Activated CD4-positive, alpha-beta T cell treated with anti-CD3 and anti-CD28 coated beads for 36 hours (primary cell): ENCODE measurements at regions not wholly inside any gene's neighbourhood (a gene's known extent, or its start where the extent isn't known, plus 50 kb on each side); places are given as distances from the start of the nearest gene placed in this dataset.

ENCODE experiments used
- ATAC-seq: fragments of 200-7000 bp; cut with Tn5 transposase; one replicate; pipeline ENCODE4 v1.10.0; 2021; ENCODE audit warnings: mild to moderate bottlenecking, moderate library complexity
- CTCF ChIA-PET: fragments of 350-600 bp; sonication (Branson Sonifier 250); formaldehyde crosslinking; loops from one replicate; lab custom pipeline; 2021; ENCODE audit warnings: antibody characterized with exemption; lab: Charles Lee
- POLR2A ChIA-PET: fragments of 350-600 bp; sonication (Branson Sonifier 250); formaldehyde crosslinking; loops from one replicate; lab custom pipeline; 2021; ENCODE audit warnings: antibody characterized with exemption, inconsistent platforms; lab: Charles Lee
- DNase-seq: peaks from one replicate; pipeline ENCODE4 v3.0.0-alpha.2; 2020
- H3K27ac Mint-ChIP-seq: one replicate; pipeline ENCODE4 v1.8.0; 2021; ENCODE audit warnings: mixed read lengths
- H3K27me3 Mint-ChIP-seq: one replicate; pipeline ENCODE4 v1.8.0; 2021; ENCODE audit warnings: mixed read lengths
- H3K36me3 Mint-ChIP-seq: one replicate; pipeline ENCODE4 v1.8.0; 2021; ENCODE audit warnings: low read depth, mixed read lengths
- H3K4me1 Mint-ChIP-seq: one replicate; pipeline ENCODE4 v1.8.0; 2021; ENCODE audit warnings: mixed read lengths
- H3K4me3 Mint-ChIP-seq: one replicate; pipeline ENCODE4 v1.8.0; 2021; ENCODE audit warnings: mild to moderate bottlenecking, moderate library complexity, mixed read lengths
- H3K9me3 Mint-ChIP-seq: one replicate; pipeline ENCODE4 v1.8.0; 2021; ENCODE audit warnings: low read depth, mixed read lengths
- intact Hi-C, 2 experiments: fragments of 100-400 bp; cut with DNase I in 1 of 2; cut with micrococcal nuclease in 1 of 2; formaldehyde crosslinking; loops; one replicate each; pipeline versions ENCODE4 v1.14.2 to v1.15.1; 2022 to 2024; cut with DNase I, micrococcal nuclease

DNA sequence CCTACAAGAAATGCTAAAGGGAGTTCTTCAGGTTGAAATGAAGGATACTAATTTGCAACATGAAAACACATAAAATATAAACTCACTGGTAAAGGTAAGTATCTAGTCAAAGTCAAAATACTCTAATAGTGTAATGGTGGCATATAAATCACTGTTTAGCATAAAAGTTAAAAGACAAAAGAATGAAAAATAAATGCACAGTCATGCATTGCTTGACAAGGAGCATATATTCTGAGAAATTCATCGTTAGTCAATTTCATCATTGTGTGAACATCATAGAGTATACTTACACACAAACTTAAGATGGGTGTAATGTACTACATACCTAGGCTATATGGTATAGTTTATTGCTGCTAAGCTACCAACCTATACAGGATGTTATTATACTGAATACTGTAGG, 194.4 kb upstream of the PDE5A start:
- ChIA-PET POLR2A (no interaction called here), CTCF (no interaction called here)
- H3K9me3 Mint-ChIP-seq, result no peaks in the 10 kb centered on the region
- ATAC-seq, result no peak
- peaks cover 2% of the 10 kb centered on the region for H3K27me3 Mint-ChIP-seq
- H3K4me1 Mint-ChIP-seq, result no peaks in the 10 kb centered on the region
- no peak overlapping the region for H3K4me3 Mint-ChIP-seq
- intact Hi-C loops, result no loop called here
- no peak overlapping the region for H3K27ac Mint-ChIP-seq
- H3K36me3 Mint-ChIP-seq, result no peaks in the 10 kb centered on the region
- no peak for DNase-seq

DNA sequence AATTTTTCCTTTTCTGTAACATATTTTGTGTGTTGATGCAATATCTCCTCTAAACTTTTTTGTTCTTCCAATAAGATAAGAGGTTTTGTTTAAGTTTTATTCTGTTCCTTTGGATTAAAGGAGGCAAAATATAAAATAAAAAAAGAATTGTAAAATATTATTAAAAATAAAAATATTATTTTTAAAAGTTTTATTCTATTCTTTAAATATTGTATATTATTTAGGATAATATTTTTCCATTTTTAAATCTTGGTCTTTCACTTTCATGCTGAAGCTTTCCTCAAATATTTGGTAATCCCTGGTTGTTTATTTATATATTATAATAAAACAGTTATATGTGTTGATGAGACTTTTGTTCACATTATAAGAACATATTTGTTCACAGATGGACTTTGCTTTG, 187.9 kb upstream of the PDE5A start:
- peaks cover 2% of the 10 kb centered on the region for H3K27me3 Mint-ChIP-seq
- H3K4me3 Mint-ChIP-seq, result no peak overlapping the region
- H3K36me3 Mint-ChIP-seq, result no peaks in the 10 kb centered on the region
- peaks cover 7% of the 10 kb centered on the region for H3K9me3 Mint-ChIP-seq
- DNase-seq (no peak), ATAC-seq (no peak)
- ChIA-PET CTCF (no interaction called here), POLR2A (no interaction called here)
- intact Hi-C loops, result no loop called here
- H3K27ac Mint-ChIP-seq, result no peak overlapping the region
- no peaks in the 10 kb centered on the region for H3K4me1 Mint-ChIP-seq

DNA sequence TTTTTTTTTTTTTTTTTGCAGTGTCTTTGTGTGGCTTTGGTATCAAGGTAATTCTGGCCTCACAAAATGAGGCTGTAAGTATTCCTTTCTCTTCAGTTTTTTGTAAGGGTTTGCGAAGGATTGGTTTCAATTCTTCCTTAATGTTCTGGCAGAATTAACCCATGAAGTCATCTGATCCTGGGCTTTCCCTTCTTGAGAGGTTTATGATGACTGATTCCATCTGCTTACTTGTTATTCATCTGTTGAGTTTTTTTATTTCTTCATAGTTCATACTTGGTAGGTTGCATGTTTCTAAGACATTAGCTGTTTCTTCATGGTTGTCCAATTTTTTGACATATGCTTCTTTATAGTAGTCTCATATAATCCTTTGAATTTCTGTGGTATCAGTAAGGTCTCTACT, 181.4 kb upstream of the PDE5A start:
- CTCF ChIA-PET, result no interaction called here
- Mint-ChIP-seq H3K9me3 (peaks cover 7% of the 10 kb centered on the region), H3K36me3 (no peaks in the 10 kb centered on the region), H3K4me1 (no peaks in the 10 kb centered on the region), H3K4me3 (no peak overlapping the region), H3K27ac (no peak overlapping the region), H3K27me3 (peaks cover 3% of the 10 kb centered on the region)
- POLR2A ChIA-PET, result no interaction called here
- ATAC-seq, result no peak
- intact Hi-C loops, result no loop called here
- DNase-seq, result no peak

- ChIA-PET POLR2A (no interaction called here), CTCF (no interaction called here)
- no peaks in the 10 kb centered on the region for H3K4me1 Mint-ChIP-seq
- no peak overlapping the region for H3K27ac Mint-ChIP-seq
- peaks cover 4% of the 10 kb centered on the region for H3K27me3 Mint-ChIP-seq
- H3K9me3 Mint-ChIP-seq, result no peaks in the 10 kb centered on the region
- DNase-seq (no peak), ATAC-seq (no peak)
- no peaks in the 10 kb centered on the region for H3K36me3 Mint-ChIP-seq
- intact Hi-C loops, result no loop called here
- H3K4me3 Mint-ChIP-seq, result no peak overlapping the region
These were observed 175.8 kb upstream of the PDE5A start for GRCh38 chr4:119804404-119804803.

- ATAC-seq (no peak), DNase-seq (no peak)
- no peak overlapping the region for H3K4me3 Mint-ChIP-seq
- no peaks in the 10 kb centered on the region for H3K36me3 Mint-ChIP-seq
- H3K27ac Mint-ChIP-seq, result no peak overlapping the region
- intact Hi-C loops, result no loop called here
- POLR2A ChIA-PET, result no interaction called here
- CTCF ChIA-PET, result no interaction called here
- peaks cover 11% of the 10 kb centered on the region for H3K27me3 Mint-ChIP-seq
- no peaks in the 10 kb centered on the region for H3K9me3 Mint-ChIP-seq
- H3K4me1 Mint-ChIP-seq, result no peaks in the 10 kb centered on the region
These were observed 168.8 kb upstream of the PDE5A start for GRCh38 chr4:119797238-119797894.

GRCh38 chr4:119795986-119796578, 167.5 kb upstream of the PDE5A start:
- no peak overlapping the region for H3K27ac Mint-ChIP-seq
- POLR2A ChIA-PET, result no interaction called here
- CTCF ChIA-PET, result no interaction called here
- no peak overlapping the region for H3K4me3 Mint-ChIP-seq
- no peaks in the 10 kb centered on the region for H3K4me1 Mint-ChIP-seq
- no peak for DNase-seq
- peaks cover 11% of the 10 kb centered on the region for H3K27me3 Mint-ChIP-seq
- ATAC-seq, result no peak
- intact Hi-C loops, result no loop called here
- H3K9me3 Mint-ChIP-seq, result no peaks in the 10 kb centered on the region
- no peaks in the 10 kb centered on the region for H3K36me3 Mint-ChIP-seq

- no peaks in the 10 kb centered on the region for H3K4me1 Mint-ChIP-seq
- H3K27ac Mint-ChIP-seq, result no peak overlapping the region
- no peaks in the 10 kb centered on the region for H3K36me3 Mint-ChIP-seq
- H3K27me3 Mint-ChIP-seq, result peaks cover 12% of the 10 kb centered on the region
- ChIA-PET POLR2A (no interaction called here), CTCF (no interaction called here)
- no peak for ATAC-seq
- no peak for DNase-seq
- intact Hi-C loops, result no loop called here
- H3K9me3 Mint-ChIP-seq, result no peaks in the 10 kb centered on the region
- H3K4me3 Mint-ChIP-seq, result no peak overlapping the region
These were observed 166.1 kb upstream of the PDE5A start for GRCh38 chr4:119794681-119795080.

GRCh38 chr4:119794113-119794512, 165.5 kb upstream of the PDE5A start:
- Mint-ChIP-seq H3K4me1 (no peaks in the 10 kb centered on the region), H3K4me3 (no peak overlapping the region), H3K27ac (no peak overlapping the region), H3K27me3 (peaks cover 12% of the 10 kb centered on the region), H3K9me3 (no peaks in the 10 kb centered on the region), H3K36me3 (no peaks in the 10 kb centered on the region)
- POLR2A ChIA-PET, result no interaction called here
- ATAC-seq (no peak), DNase-seq (no peak)
- CTCF ChIA-PET, result interaction anchor here (0.7 kb wide), 1 partner anchor 31 kb away, joined by 3 read pairs; no protein-coding TSS in a partner anchor
- intact Hi-C loops, result no loop called here

- intact Hi-C loops, result no loop called here
- no peaks in the 10 kb centered on the region for H3K36me3 Mint-ChIP-seq
- ATAC-seq (no peak), DNase-seq (no peak)
- H3K27me3 Mint-ChIP-seq, result peaks cover 6% of the 10 kb centered on the region
- H3K9me3 Mint-ChIP-seq, result no peaks in the 10 kb centered on the region
- POLR2A ChIA-PET, result no interaction called here
- CTCF ChIA-PET, result interaction anchor here (0.6 kb wide), 1 partner anchor 154 kb away, joined by 3 read pairs; no protein-coding TSS in a partner anchor
- H3K4me1 Mint-ChIP-seq, result no peaks in the 10 kb centered on the region
- no peak overlapping the region for H3K27ac Mint-ChIP-seq
- H3K4me3 Mint-ChIP-seq, result no peak overlapping the region
These were observed 160.0 kb upstream of the PDE5A start for GRCh38 chr4:119788349-119789266.

DNA sequence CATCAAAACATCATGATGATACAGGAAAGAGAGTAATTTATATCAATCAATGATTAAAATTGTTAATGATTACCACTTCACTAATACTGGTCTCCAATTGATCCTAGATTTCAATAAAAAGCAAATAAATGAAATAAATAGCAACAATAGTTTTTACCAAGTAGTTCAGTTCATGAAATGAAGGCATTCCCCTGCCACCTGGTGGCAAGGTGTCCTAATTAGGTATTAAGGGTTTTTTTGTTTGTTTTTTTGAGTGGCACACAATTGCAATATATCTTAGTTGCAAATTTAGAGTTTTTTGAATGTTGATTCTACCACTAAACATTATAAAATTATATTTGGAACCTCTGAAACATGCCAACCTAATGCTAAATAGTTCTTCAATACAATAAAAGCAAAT, 157.4 kb upstream of the PDE5A start:
- H3K4me3 Mint-ChIP-seq, result no peak overlapping the region
- POLR2A ChIA-PET, result no interaction called here
- CTCF ChIA-PET, result no interaction called here
- ATAC-seq (no peak), DNase-seq (peak; percentile 7)
- intact Hi-C loops, result loop anchor here in 1 of 2 experiments (2.0 kb wide), 1 partner anchor 157 kb away; the partner anchor contains the start of gene PDE5A
- no peaks in the 10 kb centered on the region for H3K4me1 Mint-ChIP-seq
- H3K27me3 Mint-ChIP-seq, result peaks cover 4% of the 10 kb centered on the region
- no peaks in the 10 kb centered on the region for H3K9me3 Mint-ChIP-seq
- H3K27ac Mint-ChIP-seq, result no peak overlapping the region
- H3K36me3 Mint-ChIP-seq, result no peaks in the 10 kb centered on the region

DNA sequence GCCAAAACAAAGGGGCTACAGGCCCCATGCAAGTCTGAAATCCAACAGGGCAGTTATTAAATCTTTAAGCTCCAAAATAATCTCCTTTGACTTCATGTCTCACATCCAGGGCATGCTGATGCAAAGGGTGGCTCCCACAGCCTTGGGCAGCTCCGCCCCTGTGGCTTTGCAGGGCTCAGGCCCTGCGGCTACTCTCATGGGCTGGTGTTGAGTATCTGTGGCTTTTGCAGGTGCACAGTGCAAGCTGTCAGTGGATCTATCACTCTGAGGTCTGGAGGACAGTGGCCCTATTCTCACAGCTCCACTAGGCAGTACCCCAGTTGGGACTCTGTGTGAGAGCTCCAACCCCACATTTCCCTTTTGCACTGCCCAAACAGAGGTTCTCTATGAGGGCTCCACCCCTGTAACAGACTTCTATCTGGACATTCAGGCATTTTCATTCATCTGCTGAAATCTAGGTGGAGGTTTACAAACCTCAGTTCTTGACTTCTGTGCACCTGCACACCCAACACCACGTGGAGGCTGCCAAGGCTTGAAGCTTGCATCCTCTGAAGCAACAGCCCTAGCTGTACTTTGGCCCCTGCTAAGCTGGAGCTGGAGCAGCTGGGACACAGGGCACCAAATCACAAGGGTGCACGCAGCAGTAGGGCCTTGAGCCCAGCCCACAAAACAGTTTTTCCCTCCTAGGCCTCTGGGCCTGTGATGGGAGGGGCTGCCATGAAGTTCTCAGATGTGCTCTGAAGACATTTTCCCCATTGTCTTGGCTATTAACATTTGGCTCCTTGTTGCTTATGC, 154.8 kb upstream of the PDE5A start:
- Mint-ChIP-seq H3K36me3 (no peaks in the 10 kb centered on the region), H3K4me1 (no peaks in the 10 kb centered on the region), H3K4me3 (no peak overlapping the region), H3K27ac (no peak overlapping the region), H3K27me3 (peaks cover 4% of the 10 kb centered on the region), H3K9me3 (no peaks in the 10 kb centered on the region)
- intact Hi-C loops, result no loop called here
- CTCF ChIA-PET, result no interaction called here
- no peak for DNase-seq
- POLR2A ChIA-PET, result no interaction called here
- no peak for ATAC-seq
